ENCODE measurements at regions not wholly inside any gene's neighbourhood (a gene's known extent, or its start where the extent isn't known, plus 50 kb on each side); places are given as distances from the start of the nearest gene placed in this dataset.

DNA sequence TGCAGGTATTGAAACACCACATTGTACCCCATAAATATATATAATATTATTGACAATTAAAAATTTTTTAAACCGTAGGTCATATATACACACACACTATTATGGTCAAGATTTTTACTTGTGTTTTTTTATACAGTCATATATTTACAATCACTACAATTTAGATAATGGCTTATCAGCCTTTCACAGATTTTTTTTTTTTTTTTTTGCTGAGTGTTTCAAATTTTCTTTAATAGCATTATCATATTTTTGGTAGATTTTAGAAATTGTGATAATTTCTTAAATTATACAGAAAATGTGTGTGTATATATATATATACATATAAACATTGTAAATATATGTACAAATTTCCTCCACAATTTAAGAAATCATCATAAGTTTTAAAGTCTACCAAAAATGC lies 68.6 kb upstream of the RGS2 start:
- Histone ChIP-seq H3K9me3 (replicated peaks in 1 of 11) (no peaks in the 10 kb centered on the region), H3K27ac (no peak overlapping the region), H3K27me3 (no peaks in the 10 kb centered on the region), H4K20me1 (no peaks in the 10 kb centered on the region), H3K4me2 (no peak overlapping the region), H3K4me1 (no peaks in the 10 kb centered on the region), H3K4me3 (no peak overlapping the region), H3K36me3 (no peaks in the 10 kb centered on the region), H3K9ac (no peak overlapping the region)
- no peak for TF ChIP-seq Cebpa-rat (IDR thresholded peaks at IDR 0.05)

DNA sequence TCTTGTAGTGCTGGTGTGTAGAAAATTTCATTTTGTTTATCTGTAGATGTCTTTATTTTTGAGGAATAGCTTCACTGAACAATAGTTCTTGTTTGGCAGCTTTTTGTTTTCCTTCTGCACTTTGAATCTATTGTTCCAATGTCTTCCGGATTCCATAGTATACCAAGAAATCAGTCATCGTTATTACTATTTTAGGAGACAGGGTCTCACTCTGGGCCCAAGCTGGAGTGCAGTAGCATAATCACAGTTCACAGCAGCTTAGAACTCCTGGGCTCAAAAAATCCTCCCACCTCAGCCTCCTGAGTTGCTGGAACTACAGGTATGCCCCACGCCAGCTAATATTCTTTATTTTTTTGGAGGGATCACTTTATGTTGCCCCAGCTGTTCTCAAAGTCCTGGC lies 67.7 kb upstream of the RGS2 start:
- Histone ChIP-seq H3K9ac (no peak overlapping the region), H3K4me1 (no peaks in the 10 kb centered on the region), H3K27me3 (no peaks in the 10 kb centered on the region), H3K4me2 (no peak overlapping the region), H4K20me1 (no peaks in the 10 kb centered on the region), H3K4me3 (no peak overlapping the region), H3K27ac (no peak overlapping the region), H3K36me3 (no peaks in the 10 kb centered on the region), H3K9me3 (replicated peaks in 1 of 11) (no peaks in the 10 kb centered on the region)
- no peak for TF ChIP-seq Cebpa-rat (IDR thresholded peaks at IDR 0.05)

DNA sequence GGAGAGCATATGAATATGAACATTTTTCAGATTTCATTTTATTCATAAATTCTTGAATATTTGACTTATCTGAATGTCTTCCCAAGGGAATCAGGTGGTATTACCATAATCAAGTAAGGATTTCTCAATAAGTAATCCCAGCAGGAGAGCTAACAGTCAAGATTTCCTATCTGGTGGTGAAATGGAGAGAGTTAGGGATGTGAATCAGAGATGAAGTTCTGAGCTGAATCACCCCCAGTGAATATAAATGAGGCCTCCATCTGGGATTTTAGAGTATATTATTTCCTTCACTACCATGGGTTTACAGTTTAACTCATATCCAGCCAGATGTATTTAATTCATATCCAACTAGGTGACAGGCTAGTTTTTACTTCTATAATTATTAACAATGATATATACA lies 61.5 kb upstream of the RGS2 start:
- no peak overlapping the region for H3K4me2 ChIP-seq
- no peaks in the 10 kb centered on the region for H3K4me1 ChIP-seq
- no peaks in the 10 kb centered on the region for H3K36me3 ChIP-seq
- H3K27me3 ChIP-seq: no peaks in the 10 kb centered on the region
- TF ChIP-seq Cebpa-rat (IDR thresholded peaks at IDR 0.05): no peak
- no peaks in the 10 kb centered on the region for H4K20me1 ChIP-seq
- H3K4me3 ChIP-seq: no peak overlapping the region
- H3K27ac ChIP-seq: no peak overlapping the region
- peaks cover 8 to 17% (median 15%) of the 10 kb centered on the region in 11 experiments; a peak in 19 of 22 replicates for H3K9me3 ChIP-seq (replicated peaks in 1 of 11)
- H3K9ac ChIP-seq: no peak overlapping the region

GRCh38 chr1:192747943-192748342 lies 60.9 kb upstream of the RGS2 start:
- no peaks in the 10 kb centered on the region for H3K4me1 ChIP-seq
- no peak overlapping the region for H3K27ac ChIP-seq
- no peaks in the 10 kb centered on the region for H3K36me3 ChIP-seq
- H3K27me3 ChIP-seq: no peaks in the 10 kb centered on the region
- no peak overlapping the region for H3K9ac ChIP-seq
- no peak overlapping the region for H3K4me3 ChIP-seq
- H3K4me2 ChIP-seq: no peak overlapping the region
- no peak for TF ChIP-seq Cebpa-rat (IDR thresholded peaks at IDR 0.05)
- H3K9me3 ChIP-seq (replicated peaks in 1 of 11): peaks cover 8 to 20% (median 16%) of the 10 kb centered on the region in 11 experiments; a peak in 19 of 22 replicates
- H4K20me1 ChIP-seq: no peaks in the 10 kb centered on the region

GRCh38 chr1:192749349-192749748 lies 59.5 kb upstream of the RGS2 start:
- peaks cover 8 to 20% (median 16%) of the 10 kb centered on the region in 11 experiments; a peak in 19 of 22 replicates for H3K9me3 ChIP-seq (replicated peaks in 1 of 11)
- H3K4me1 ChIP-seq: no peaks in the 10 kb centered on the region
- H3K36me3 ChIP-seq: no peaks in the 10 kb centered on the region
- TF ChIP-seq Cebpa-rat (IDR thresholded peaks at IDR 0.05): no peak
- no peak overlapping the region for H3K27ac ChIP-seq
- no peak overlapping the region for H3K4me3 ChIP-seq
- no peaks in the 10 kb centered on the region for H3K27me3 ChIP-seq
- no peak overlapping the region for H3K4me2 ChIP-seq
- H4K20me1 ChIP-seq: no peaks in the 10 kb centered on the region
- no peak overlapping the region for H3K9ac ChIP-seq

GRCh38 chr1:192751260-192751659 lies 57.6 kb upstream of the RGS2 start:
- Histone ChIP-seq H3K9me3 (replicated peaks in 1 of 11) (peaks cover 8 to 20% (median 16%) of the 10 kb centered on the region in 11 experiments; a peak in 19 of 22 replicates), H3K9ac (no peak overlapping the region), H3K4me1 (no peaks in the 10 kb centered on the region), H3K4me3 (no peak overlapping the region), H4K20me1 (no peaks in the 10 kb centered on the region), H3K4me2 (no peak overlapping the region), H3K27ac (no peak overlapping the region), H3K27me3 (no peaks in the 10 kb centered on the region), H3K36me3 (no peaks in the 10 kb centered on the region)
- no peak for TF ChIP-seq Cebpa-rat (IDR thresholded peaks at IDR 0.05)

GRCh38 chr1:192756314-192756713 lies 52.5 kb upstream of the RGS2 start:
- H3K9ac ChIP-seq: no peak overlapping the region
- H3K27ac ChIP-seq: no peak overlapping the region
- H3K36me3 ChIP-seq: no peaks in the 10 kb centered on the region
- H3K4me1 ChIP-seq: no peaks in the 10 kb centered on the region
- no peak overlapping the region for H3K4me3 ChIP-seq
- no peaks in the 10 kb centered on the region for H4K20me1 ChIP-seq
- TF ChIP-seq Cebpa-rat (IDR thresholded peaks at IDR 0.05): no peak
- H3K27me3 ChIP-seq: no peaks in the 10 kb centered on the region
- H3K9me3 ChIP-seq (replicated peaks in 1 of 11): peaks cover 3 to 21% (median 10%) of the 10 kb centered on the region in 11 experiments; a peak in 19 of 22 replicates
- H3K4me2 ChIP-seq: no peak overlapping the region

- Histone ChIP-seq H3K9me3 (replicated peaks in 1 of 11) (peaks cover 0 to 16% (median 6%) of the 10 kb centered on the region in 11 experiments; a peak in 14 of 22 replicates), H3K9ac (no peak overlapping the region), H3K4me3 (no peak overlapping the region), H3K36me3 (no peaks in the 10 kb centered on the region), H3K4me2 (no peak overlapping the region), H3K4me1 (0 out of 20 replicates have a peak, but pooled peaks cover 0 to 2% (median 0%) of the 10 kb centered on the region in 10 experiments), H4K20me1 (no peaks in the 10 kb centered on the region), H3K27ac (no peak overlapping the region), H3K27me3 (no peaks in the 10 kb centered on the region)
- no peak for TF ChIP-seq Cebpa-rat (IDR thresholded peaks at IDR 0.05)
Observed at GRCh38 chr1:192756847-192757246, 52.0 kb upstream of the RGS2 start.

DNA sequence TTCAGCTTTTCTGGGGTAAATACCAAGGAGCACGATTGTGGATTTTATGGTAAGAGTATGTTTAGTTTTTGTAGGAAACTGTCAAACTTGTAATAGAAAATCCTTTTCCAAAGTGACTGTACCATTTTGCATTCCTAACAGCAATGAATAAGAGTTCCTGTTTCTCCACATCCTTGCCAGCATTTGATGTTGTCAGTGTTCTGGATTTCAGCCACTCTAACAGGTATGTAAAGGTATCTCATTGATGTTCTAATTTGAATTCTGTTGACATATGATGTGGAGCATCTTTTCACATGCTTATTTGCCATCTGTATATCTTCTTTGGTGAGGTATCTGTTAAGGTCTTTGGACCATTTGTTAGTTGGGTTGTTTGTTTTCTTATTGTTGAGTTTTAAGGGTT lies 50.3 kb upstream of the RGS2 start:
- H3K4me3 ChIP-seq: no peak overlapping the region
- H3K4me2 ChIP-seq: no peak overlapping the region
- H3K36me3 ChIP-seq: no peaks in the 10 kb centered on the region
- H3K9ac ChIP-seq: no peak overlapping the region
- no peaks in the 10 kb centered on the region for H3K27me3 ChIP-seq
- no peak for TF ChIP-seq Cebpa-rat (IDR thresholded peaks at IDR 0.05)
- H3K27ac ChIP-seq: no peak overlapping the region
- peaks cover 0 to 18% (median 0%) of the 10 kb centered on the region in 10 experiments; a peak in 4 of 20 replicates for H3K4me1 ChIP-seq
- H4K20me1 ChIP-seq: no peaks in the 10 kb centered on the region
- peaks cover 0 to 9% (median 0%) of the 10 kb centered on the region in 11 experiments; a peak in 2 of 22 replicates for H3K9me3 ChIP-seq (replicated peaks in 1 of 11)

Data from BLaER1 treated with 17β-estradiol and CSF1 and Interleukin-3, amounts not matched to agents 10 nM and 100 nM (cell line).